Activated T-helper 9 cell treated with anti-CD3 and anti-CD28 coated beads, Interleukin-2, amount 50 U/mL, for 16 hours (primary cell): ENCODE measurements at regions not wholly inside any gene's neighbourhood (a gene's known extent, or its start where the extent isn't known, plus 50 kb on each side); places are given as distances from the start of the nearest gene placed in this dataset.

Experiments used
- DNase-seq: peaks from one replicate; pipeline ENCODE4 v3.0.0-alpha.2; 2020; ENCODE audit warnings: low read depth

- no peak for DNase-seq
Measured at GRCh38 chr5:86879086-86879485, 261.3 kb downstream of the COX7C start.

DNA sequence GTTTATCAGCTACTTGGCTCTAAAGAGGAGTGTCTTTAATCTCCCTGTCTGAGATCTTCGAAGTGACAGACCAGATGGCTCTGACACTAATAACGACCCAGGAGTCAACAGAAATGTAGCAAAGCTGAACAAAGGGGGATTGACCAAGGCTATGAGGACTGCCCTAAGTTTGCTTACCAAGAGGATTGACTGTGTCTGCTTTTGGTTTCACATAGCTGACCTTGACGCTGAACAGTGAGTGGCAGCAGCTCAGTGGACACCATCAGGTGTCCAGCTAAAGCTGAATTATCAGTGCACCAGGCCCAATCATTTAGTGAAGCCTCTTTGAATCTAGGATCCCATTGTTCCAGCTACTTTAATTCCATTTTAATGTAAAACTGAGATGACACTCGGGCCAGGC is 262.6 kb downstream of the COX7C start:
- DNase-seq, result no peak

DNA sequence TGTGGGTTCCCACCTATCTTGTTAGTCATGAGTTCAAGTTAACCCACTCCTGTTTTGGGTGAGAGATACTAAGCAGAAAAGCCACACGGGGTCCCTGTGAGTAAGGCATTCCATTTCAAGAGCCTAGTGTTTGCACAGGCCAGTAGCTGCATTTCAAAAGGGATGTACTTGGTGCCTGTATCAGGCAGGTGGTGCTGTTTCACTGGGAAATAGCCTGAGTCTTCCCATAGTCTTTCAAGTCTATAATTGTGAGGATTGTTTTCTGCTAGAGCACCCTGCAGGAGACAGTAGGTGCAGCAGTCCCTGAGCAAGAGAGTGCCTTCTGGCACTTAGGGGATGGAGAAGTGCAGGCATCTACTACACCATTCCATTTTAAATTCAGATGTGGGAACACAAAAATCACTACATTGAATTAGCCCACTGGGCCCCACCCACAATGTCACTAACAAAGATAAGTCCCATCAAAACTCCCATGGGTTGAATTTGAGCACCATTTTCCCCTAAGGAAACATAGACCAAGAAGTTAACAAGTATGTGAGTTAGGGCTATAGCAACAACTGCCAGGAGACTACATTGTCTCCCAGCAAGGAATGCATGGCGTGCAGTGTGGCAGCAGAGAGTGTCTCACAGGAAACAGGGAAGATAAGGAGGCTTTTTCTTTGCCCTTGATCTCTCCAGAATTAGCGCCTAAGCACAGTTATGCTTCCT is 263.2 kb downstream of the COX7C start:
- DNase-seq, result no peak

GRCh38 chr5:86881493-86882090 is 263.9 kb downstream of the COX7C start:
- DNase-seq, result no peak

DNA sequence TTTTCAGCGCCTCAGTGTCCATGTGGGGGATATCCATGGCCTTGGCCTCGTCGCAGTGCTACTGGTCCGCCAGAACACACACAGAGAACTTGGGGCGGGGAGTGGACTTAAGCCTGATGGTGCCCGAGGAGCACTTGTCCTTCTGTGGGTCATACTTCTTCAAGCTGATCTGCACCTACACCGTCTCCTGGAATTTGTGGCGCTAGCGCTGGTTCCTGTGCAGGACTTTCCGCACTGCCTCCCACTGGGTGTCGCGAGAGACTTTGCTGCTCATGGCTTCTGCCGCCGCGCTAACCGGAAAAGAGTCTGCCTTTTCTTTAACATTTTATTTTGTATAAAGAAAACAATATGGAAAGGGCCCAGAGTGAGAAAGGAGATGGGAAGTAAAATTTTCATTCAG is 266.9 kb downstream of the COX7C start:
- no peak for DNase-seq

GRCh38 chr5:86885011-86885410 is 267.3 kb downstream of the COX7C start:
- DNase-seq, result no peak

DNA sequence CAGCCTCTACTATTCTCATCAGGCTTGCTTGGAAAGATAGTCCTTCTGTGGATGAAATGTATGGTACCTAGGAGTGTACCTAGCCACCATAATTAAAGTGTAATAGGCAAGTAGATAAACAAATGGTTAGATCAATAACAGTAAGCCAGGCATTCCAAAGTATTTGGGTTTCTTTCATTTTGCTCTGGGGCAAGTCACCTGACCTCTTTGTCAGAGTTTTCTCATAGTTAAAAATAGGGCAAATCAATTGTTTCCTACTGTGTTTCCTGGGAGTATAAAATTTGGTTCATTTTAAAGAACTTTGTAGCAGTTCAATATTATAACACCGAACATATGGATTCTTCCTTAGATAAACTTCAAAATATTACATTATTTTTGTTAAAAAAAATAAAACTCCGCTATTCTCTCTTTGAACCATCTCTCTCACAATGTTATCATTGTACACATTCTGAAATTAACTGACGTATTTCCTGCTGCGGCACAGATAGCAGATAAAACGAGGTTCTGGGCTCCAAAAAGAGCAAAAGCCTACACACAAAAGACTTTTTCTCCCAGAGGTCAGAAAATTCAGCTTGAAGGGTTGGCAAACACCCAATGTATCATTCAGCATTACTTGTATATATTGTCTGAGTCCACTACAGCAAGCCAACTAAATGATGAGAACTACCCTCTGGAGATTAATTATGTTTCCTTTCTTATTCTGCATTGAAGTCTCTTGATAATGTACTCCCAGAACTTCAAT is 267.9 kb downstream of the COX7C start:
- DNase-seq, result no peak

DNA sequence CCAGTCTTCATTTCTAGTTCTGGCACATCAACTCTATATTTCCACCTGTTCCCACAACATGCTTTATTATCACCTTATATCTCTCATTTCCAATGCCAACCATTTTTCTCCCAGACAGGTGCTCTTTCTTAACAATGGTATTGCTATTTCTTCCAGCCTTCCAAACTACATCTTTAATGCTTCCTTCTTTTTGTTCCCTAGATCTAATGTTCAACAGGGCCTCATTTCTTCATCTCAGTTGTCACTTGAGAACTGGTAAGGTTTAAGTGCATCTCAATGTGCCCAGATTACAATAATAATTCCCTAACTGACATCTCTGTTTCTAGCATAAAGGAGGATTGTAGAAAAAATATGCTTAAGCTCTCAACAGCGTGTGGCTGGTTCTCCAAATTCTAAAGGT is 272.6 kb downstream of the COX7C start:
- DNase-seq, result no peak

DNA sequence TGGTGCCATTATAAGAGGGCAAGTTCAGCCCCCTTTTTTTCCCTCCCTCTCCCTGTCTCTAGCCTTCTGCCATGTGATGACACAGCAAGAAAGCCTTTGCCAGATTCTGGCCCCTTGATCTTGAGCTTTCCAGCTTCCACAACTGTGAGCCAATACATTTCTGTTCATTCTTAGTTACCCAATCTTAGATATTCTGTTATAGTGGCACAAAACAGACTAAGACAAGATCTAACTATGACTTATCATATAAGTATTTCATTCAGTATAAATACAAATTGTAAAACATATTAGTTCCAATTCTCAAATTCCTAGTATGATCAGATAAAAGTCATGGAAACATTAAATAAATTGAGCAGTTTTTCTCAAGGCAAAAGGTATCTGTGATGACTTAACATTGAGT is 276.3 kb downstream of the COX7C start:
- no peak for DNase-seq

DNA sequence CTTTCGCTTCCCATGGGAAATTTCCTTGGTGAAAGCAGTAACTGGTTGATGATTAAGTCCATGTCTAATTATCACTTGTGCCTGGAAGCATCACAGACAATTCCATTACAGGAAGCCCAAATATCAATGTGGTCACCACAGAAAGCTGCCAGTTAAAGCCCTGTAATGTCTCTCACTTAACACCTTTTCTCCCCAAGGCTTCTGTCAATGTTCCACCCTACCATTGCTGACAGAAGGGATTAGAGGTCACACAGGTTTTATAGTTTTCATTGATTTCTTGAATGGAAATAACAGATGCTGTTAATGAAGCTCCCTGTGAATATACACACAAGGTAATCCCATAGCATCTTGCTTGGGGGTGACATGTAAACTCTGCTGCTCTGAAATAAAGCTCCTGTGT is 279.2 kb downstream of the COX7C start:
- DNase-seq, result no peak

DNA sequence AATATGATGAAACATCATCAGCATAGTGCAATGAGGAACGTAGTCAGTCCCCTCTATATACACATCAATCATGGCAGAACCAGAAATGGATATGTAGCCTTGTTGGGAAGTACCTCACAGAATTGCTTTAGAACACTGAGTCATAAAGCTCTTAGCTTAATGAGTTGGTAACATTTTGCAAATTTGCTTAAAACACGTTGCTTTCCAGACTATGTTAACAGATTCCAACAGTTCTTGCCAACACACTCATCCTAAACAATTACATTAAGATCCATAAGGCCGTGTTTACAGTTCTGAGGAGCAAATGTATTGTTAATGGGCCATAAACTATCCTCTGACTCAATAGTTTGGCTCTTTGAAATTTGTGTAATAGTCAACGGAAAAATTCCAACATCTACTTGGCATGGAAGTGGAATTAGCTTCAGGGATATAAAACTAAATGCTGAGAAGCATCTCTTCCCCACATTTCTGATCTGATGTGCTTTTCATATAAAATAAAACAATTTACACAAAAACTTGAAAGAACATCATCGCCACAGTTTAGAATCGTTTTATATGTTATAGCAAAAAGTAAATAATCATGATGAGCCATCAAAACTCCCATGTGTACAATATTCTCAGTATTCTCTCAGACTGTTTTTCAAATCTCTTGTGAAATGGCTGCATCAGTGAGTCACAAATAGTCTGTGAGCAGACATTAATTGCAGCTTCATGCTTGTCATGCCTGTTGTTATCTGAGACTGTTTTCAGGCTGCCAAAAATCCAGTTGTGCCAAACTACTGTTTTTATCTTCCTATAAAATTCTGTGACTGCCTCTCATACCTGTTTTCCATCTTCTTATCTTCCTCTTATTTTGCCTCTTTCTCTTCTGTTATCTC is 291.9 kb downstream of the COX7C start:
- no peak for DNase-seq

GRCh38 chr5:86917117-86917579 is 299.4 kb downstream of the COX7C start:
- DNase-seq, result no peak

DNA sequence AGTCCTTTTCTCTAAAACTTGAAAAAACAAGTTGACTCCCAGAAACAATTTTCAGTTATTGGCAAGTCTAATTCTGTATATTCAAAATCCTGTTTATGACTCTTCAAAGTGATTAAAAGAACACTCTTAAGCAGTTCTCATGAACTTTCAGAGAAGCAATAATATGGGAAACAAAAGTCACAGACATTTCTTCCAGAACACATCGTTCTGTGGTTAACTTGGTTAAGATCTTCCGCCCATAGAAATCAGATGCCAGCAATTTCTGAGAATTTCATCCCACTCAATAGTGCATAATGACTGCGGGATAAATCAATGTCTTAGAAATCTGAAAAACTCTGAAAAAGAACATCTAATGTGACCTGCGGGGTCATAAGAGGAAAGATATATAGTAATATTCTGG is 300.5 kb downstream of the COX7C start:
- DNase-seq, result no peak

GRCh38 chr5:86926033-86926432 is 308.3 kb downstream of the COX7C start:
- no peak for DNase-seq

DNA sequence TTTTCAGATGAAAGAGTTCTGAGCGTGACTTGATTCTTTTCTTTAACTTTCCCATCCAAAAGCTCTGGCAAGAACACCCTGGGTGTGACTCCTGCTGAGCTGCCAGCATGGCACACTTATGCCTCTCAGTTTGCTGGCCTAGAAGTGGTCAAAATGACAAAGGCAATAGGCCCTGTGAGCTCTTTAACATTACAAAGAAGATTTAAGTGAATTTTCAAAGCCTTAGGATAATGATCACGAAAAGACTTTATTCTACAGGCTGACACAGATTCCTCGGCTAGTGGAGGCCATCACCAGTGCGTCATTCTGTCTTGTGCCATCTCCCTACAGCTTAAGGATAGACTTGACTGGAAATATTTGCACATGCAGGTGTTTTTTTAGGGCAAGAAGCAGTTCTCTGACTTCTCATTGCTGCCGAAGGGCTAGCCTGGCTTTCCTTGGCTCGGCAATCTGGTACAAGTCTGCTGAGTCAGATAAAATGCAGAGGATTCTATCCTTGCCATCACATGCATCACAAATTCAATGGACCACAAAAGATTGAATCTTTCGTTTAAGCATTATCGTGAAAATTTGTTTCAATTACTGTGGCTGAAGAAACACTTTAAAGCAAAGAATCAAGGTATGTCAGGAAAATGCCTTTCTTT is 311.5 kb downstream of the COX7C start:
- no peak for DNase-seq

GRCh38 chr5:86951761-86952160 is 315.9 kb upstream of the RASA1 start:
- DNase-seq, result no peak

DNA sequence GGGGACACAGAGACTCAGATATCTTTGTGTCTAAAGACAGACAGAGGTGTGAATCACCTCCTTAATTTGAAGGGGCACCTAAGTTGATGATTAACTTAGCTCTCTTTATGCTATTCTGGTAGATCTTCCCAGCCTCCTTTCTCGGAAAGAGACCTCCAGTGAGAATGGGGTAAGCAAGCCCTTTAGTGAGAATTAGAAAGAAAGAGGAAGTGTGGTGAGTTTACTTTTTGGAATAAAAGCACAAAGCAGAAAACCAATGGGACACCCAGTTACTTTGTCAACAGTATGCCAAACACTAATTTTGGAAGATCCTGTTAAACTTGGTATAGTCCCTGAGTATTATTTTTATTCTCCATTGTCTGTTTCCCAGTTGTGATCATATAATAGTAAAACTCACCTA is 302.8 kb upstream of the RASA1 start:
- no peak for DNase-seq

DNA sequence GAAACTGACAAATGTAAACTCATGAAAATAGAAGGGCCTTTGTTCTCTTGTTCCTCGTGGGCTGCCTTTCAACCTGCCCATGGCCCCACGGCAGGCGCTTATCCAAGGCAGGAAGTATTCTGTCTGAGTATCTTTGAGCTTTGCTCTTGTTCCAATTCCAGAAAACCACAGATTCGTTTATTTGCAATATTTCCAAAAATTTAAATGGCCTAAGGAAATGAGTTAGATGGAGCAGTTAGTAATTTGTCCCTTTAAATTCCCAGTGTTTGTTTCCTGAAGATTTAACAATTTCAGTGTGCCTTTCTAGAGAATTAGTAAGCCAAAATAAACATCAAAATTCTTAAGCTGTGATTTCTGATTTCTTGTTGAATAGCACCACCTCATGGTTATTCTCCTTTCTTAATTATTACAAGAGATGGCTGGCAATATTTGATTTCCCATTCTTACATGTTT is 299.4 kb upstream of the RASA1 start:
- DNase-seq, result no peak

DNA sequence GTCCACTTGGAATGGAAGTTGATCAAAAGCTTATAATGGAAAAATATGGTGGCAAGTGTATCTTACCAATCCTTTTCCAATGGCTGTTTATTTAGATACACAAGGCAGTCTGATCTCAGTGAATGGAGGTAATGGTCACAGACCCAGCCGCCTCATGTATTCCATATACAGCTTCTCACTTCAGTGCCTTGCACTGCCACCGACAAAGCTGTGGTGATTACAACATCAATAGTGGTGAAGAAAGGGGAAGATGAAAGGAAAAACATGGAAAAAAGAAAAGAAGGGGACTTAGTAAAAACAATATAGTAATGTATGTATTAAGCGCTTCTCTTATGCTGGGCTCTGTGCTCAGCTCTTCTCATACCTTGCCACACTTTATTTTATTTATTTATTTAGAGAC is 297.3 kb upstream of the RASA1 start:
- DNase-seq, result no peak

- DNase-seq, result no peak
Measured at GRCh38 chr5:86971034-86971571, 296.6 kb upstream of the RASA1 start.

DNA sequence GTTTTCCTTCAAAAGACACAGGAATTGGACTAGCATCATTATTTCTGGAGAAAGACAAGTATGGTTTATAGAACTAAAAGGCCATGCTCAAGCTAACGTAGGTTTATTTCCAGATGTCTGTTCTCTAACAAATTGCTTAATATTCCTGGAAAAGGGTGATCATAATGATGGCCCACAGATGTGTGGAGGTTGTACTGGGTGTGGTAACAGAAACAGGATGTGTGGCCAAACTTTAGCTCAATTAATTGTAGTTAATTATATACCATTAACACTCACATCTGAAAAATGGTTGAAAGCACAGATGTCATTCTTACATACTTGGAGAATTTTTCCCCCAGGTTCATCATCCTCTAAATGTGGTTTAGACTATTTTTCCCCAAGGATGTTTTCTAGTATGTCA is 292.7 kb upstream of the RASA1 start:
- DNase-seq, result no peak
